ENCODE measurements at regions not wholly inside any gene's neighbourhood (a gene's known extent, or its start where the extent isn't known, plus 50 kb on each side); places are given as distances from the start of the nearest gene placed in this dataset.
"Not testable (repeated sequence)": the region's sequence is repeated elsewhere in the genome, so short reads cannot be mapped to it uniquely, and the experiment has no call there.

DNA sequence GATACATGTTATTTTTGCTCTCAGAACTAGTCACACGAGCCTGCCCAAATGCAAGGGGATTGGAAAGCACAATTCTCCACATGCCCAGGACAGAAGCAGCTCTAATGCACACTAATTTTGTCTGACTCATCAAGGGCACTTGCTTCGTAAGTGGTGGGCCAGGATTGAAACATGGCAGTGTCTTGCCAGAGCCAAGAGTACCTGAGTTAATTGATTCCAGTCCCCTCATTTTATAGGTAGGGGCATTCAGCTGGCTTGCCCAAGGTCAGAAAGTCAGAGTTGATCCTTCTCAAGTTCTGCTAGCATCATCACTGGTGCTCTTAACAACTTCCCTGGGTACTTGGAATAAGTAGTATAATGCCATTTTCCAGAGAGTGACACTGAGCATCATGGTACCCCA is 356.1 kb downstream of the ZNF326 start:
- no peak overlapping the region for H3K27ac ChIP-seq (ENCODE audit: low read depth in 1 of 2, low read length in 2 of 2)
- H3K36me3 ChIP-seq (ENCODE audit: control insufficient read depth in 1 of 2, insufficient read depth in 2 of 2, low read length in 1 of 2): no peaks in the 10 kb centered on the region
- H3K4me3 ChIP-seq (ENCODE audit: low read length in 2 of 2): no peak overlapping the region
- no peak for DNase-seq
- no peaks in the 10 kb centered on the region for H3K9me3 ChIP-seq (ENCODE audit: control insufficient read depth, low read length)
- peaks cover 0 to 1% of the 10 kb centered on the region in 2 donors for H3K27me3 ChIP-seq (ENCODE audit: control insufficient read depth in 1 of 2, insufficient read depth in 2 of 2, low read length in 1 of 2)
- intact Hi-C loops (cut with DNase I): no loop called here
- H3K4me1 ChIP-seq (ENCODE audit: control insufficient read depth in 1 of 2, insufficient read depth in 2 of 2, low read length in 2 of 2): no peaks in the 10 kb centered on the region
- ATAC-seq (ENCODE audit: low FRiP score): no peak
- WGBS, 2 donors: 41 to 86% methylated on average over 2 of the region's 2 CpGs

- no peaks in the 10 kb centered on the region for H3K9me3 ChIP-seq (ENCODE audit: control insufficient read depth, low read length)
- H3K27me3 ChIP-seq (ENCODE audit: control insufficient read depth in 1 of 2, insufficient read depth in 2 of 2, low read length in 1 of 2): peaks cover 0 to 1% of the 10 kb centered on the region in 2 donors
- DNase-seq (no peak), ATAC-seq (ENCODE audit: low FRiP score) (no peak)
- H3K4me1 ChIP-seq (ENCODE audit: control insufficient read depth in 1 of 2, insufficient read depth in 2 of 2, low read length in 2 of 2): no peaks in the 10 kb centered on the region
- intact Hi-C loops (cut with DNase I): no loop called here
- no peak overlapping the region for H3K4me3 ChIP-seq (ENCODE audit: low read length in 2 of 2)
- H3K36me3 ChIP-seq (ENCODE audit: control insufficient read depth in 1 of 2, insufficient read depth in 2 of 2, low read length in 1 of 2): no peaks in the 10 kb centered on the region
- 88 to 90% methylated on average over 4 of the region's 4 CpGs for WGBS, 2 donors
- no peak overlapping the region for H3K27ac ChIP-seq (ENCODE audit: low read depth in 1 of 2, low read length in 2 of 2)
These were observed 354.6 kb downstream of the ZNF326 start for GRCh38 chr1:90349510-90349909.

GRCh38 chr1:90348934-90349333 is 354.0 kb downstream of the ZNF326 start:
- no peak for ATAC-seq (ENCODE audit: low FRiP score)
- DNase-seq: no peak
- Histone ChIP-seq H3K4me1 (ENCODE audit: control insufficient read depth in 1 of 2, insufficient read depth in 2 of 2, low read length in 2 of 2) (no peaks in the 10 kb centered on the region), H3K27me3 (ENCODE audit: control insufficient read depth in 1 of 2, insufficient read depth in 2 of 2, low read length in 1 of 2) (peaks cover 0 to 1% of the 10 kb centered on the region in 2 donors), H3K36me3 (ENCODE audit: control insufficient read depth in 1 of 2, insufficient read depth in 2 of 2, low read length in 1 of 2) (no peaks in the 10 kb centered on the region), H3K27ac (ENCODE audit: low read depth in 1 of 2, low read length in 2 of 2) (no peak overlapping the region), H3K4me3 (ENCODE audit: low read length in 2 of 2) (no peak overlapping the region), H3K9me3 (ENCODE audit: control insufficient read depth, low read length) (no peaks in the 10 kb centered on the region)
- 88 to 99% methylated on average over 1 of the region's 1 CpG for WGBS, 2 donors
- intact Hi-C loops (cut with DNase I): no loop called here

DNA sequence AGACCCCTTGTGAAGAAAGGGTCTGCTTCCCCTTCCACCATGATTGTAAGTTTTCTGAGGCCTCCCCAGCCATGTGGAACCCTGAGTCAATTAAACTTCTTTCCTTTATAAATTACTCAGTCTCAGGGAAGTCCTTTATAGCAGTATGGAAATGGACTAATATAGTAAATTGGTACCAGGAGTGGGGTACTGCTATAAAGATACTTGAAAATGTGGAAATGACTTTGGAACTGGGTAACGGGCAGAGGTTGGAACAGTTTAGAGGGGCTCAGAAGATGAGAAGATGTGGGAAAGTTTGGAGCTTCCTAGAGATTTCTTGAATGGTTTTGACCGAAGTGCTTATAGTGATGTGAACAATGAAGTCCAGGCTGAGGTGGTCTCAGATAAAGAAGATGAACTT is 353.5 kb downstream of the ZNF326 start:
- DNase-seq; H3K4me3 ChIP-seq (ENCODE audit: low read length in 2 of 2); intact Hi-C loops (cut with DNase I); H3K27ac ChIP-seq (ENCODE audit: low read depth in 1 of 2, low read length in 2 of 2); ATAC-seq (ENCODE audit: low FRiP score); H3K27me3 ChIP-seq (ENCODE audit: control insufficient read depth in 1 of 2, insufficient read depth in 2 of 2, low read length in 1 of 2); H3K9me3 ChIP-seq (ENCODE audit: control insufficient read depth, low read length); H3K4me1 ChIP-seq (ENCODE audit: control insufficient read depth in 1 of 2, insufficient read depth in 2 of 2, low read length in 2 of 2); H3K36me3 ChIP-seq (ENCODE audit: control insufficient read depth in 1 of 2, insufficient read depth in 2 of 2, low read length in 1 of 2): not testable (repeated sequence)
- WGBS, 2 donors: 98 to 99% methylated on average over 2 of the region's 2 CpGs

DNA sequence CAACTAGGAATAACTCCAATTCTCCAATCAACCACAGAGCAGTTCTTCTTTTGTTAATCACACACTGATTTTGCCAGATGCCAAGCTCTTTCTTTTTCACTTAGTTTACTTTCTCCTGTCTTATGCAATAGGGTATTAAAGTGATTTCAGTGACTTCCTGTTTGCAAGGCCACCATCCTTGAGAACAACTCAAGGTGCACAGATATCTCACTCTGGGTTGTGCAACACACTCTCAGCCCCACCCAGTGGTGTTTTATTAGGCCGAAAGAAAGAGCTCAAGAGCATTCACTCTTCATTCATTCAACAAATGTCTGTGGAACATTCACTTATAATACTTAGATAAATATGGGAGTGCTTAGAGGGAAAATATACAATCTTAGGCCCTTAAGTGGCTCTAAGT is 352.5 kb downstream of the ZNF326 start:
- ATAC-seq (ENCODE audit: low FRiP score) (no peak), DNase-seq (no peak)
- Histone ChIP-seq H3K4me3 (ENCODE audit: low read length in 2 of 2) (no peak overlapping the region), H3K9me3 (ENCODE audit: control insufficient read depth, low read length) (no peaks in the 10 kb centered on the region), H3K36me3 (ENCODE audit: control insufficient read depth in 1 of 2, insufficient read depth in 2 of 2, low read length in 1 of 2) (no peaks in the 10 kb centered on the region), H3K4me1 (ENCODE audit: control insufficient read depth in 1 of 2, insufficient read depth in 2 of 2, low read length in 2 of 2) (no peaks in the 10 kb centered on the region), H3K27ac (ENCODE audit: low read depth in 1 of 2, low read length in 2 of 2) (no peak overlapping the region), H3K27me3 (ENCODE audit: control insufficient read depth in 1 of 2, insufficient read depth in 2 of 2, low read length in 1 of 2) (peaks cover 0 to 1% of the 10 kb centered on the region in 2 donors)
- intact Hi-C loops (cut with DNase I): no loop called here
- WGBS, 2 donors: 90 to 98% methylated on average over 1 of the region's 1 CpG

DNA sequence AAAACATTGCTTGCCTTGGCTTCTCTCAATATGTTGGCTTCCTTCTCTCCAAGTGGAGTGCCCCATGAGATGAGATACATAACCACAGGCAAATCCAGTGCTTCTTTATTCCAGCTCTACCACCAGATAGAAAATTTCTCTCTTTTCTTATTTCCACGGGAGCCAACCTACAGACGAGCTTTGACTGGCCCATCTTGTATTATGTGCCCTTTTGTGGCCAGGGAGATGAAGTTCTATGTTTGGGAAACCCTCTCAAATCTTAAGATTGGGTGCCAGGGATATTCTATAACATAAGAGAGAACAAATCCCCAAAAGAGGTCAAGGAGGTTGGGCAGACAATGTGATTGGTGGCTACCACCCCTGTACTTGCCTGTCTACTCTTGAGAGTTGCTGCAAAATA is 351.8 kb downstream of the ZNF326 start:
- ATAC-seq (ENCODE audit: low FRiP score) (no peak), DNase-seq (no peak)
- Histone ChIP-seq H3K4me3 (ENCODE audit: low read length in 2 of 2) (no peak overlapping the region), H3K27ac (ENCODE audit: low read depth in 1 of 2, low read length in 2 of 2) (no peak overlapping the region), H3K27me3 (ENCODE audit: control insufficient read depth in 1 of 2, insufficient read depth in 2 of 2, low read length in 1 of 2) (peaks cover 0 to 1% of the 10 kb centered on the region in 2 donors), H3K9me3 (ENCODE audit: control insufficient read depth, low read length) (no peaks in the 10 kb centered on the region), H3K36me3 (ENCODE audit: control insufficient read depth in 1 of 2, insufficient read depth in 2 of 2, low read length in 1 of 2) (no peaks in the 10 kb centered on the region), H3K4me1 (ENCODE audit: control insufficient read depth in 1 of 2, insufficient read depth in 2 of 2, low read length in 2 of 2) (no peaks in the 10 kb centered on the region)
- intact Hi-C loops (cut with DNase I): no loop called here
- 92 to 96% methylated on average over 2 of the region's 2 CpGs for WGBS, 2 donors

- WGBS, 2 donors: 91 to 93% methylated on average over 1 of the region's 1 CpG
These were observed 351.4 kb downstream of the ZNF326 start for GRCh38 chr1:90346349-90346748.

DNA sequence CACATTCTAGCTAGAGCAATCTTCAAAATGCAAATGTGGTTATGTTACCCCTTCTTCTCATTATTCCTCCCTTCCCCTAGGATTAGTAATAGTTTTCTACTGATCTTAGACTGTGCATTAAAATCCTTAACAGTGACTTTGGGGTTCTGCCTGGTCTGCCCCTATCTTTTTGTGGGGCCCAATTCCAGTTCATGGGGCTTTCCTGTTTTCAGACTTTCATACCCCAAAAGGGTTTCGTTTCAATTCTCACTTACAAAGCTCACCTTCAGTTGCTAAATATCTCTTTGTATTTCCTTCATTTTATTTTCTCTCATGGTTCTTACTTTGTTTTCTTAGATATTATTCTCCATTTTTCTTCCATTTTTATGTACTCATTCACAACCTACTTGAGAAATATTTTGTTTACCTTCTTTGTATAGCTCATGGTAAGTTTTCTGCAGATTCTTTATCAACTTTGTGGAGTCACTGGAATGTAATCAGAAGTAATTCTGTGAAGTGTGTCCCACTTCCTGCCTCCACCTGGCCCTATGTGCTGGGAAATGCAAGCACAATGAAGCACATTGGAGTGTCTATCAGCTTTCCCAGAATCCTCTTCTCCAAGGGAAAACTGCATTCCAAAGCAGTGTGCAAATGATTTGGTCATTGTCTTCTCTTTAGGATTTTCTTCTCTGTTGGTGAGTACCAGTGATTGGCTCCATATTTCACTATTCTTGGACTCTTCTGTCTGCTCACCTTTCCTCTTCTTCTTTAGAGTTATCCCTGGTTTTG is 350.2 kb downstream of the ZNF326 start:
- Histone ChIP-seq H3K4me1 (ENCODE audit: control insufficient read depth in 1 of 2, insufficient read depth in 2 of 2, low read length in 2 of 2) (no peaks in the 10 kb centered on the region), H3K9me3 (ENCODE audit: control insufficient read depth, low read length) (no peaks in the 10 kb centered on the region), H3K27ac (ENCODE audit: low read depth in 1 of 2, low read length in 2 of 2) (no peak overlapping the region), H3K36me3 (ENCODE audit: control insufficient read depth in 1 of 2, insufficient read depth in 2 of 2, low read length in 1 of 2) (no peaks in the 10 kb centered on the region), H3K4me3 (ENCODE audit: low read length in 2 of 2) (no peak overlapping the region), H3K27me3 (ENCODE audit: control insufficient read depth in 1 of 2, insufficient read depth in 2 of 2, low read length in 1 of 2) (no peaks in the 10 kb centered on the region)
- intact Hi-C loops (cut with DNase I): no loop called here
- ATAC-seq (ENCODE audit: low FRiP score) (no peak), DNase-seq (no peak)
- 82 to 96% methylated on average over 1 of the region's 1 CpG for WGBS, 2 donors

More at GRCh38 chr1:90346349-90346748, 351.4 kb downstream of the ZNF326 start:
- Histone ChIP-seq H3K9me3 (ENCODE audit: control insufficient read depth, low read length) (no peaks in the 10 kb centered on the region), H3K27me3 (ENCODE audit: control insufficient read depth in 1 of 2, insufficient read depth in 2 of 2, low read length in 1 of 2) (peaks cover 0 to 1% of the 10 kb centered on the region in 2 donors), H3K27ac (ENCODE audit: low read depth in 1 of 2, low read length in 2 of 2) (no peak overlapping the region), H3K4me1 (ENCODE audit: control insufficient read depth in 1 of 2, insufficient read depth in 2 of 2, low read length in 2 of 2) (no peaks in the 10 kb centered on the region), H3K4me3 (ENCODE audit: low read length in 2 of 2) (no peak overlapping the region), H3K36me3 (ENCODE audit: control insufficient read depth in 1 of 2, insufficient read depth in 2 of 2, low read length in 1 of 2) (no peaks in the 10 kb centered on the region)
- no peak for ATAC-seq (ENCODE audit: low FRiP score)
- no peak for DNase-seq
- intact Hi-C loops (cut with DNase I): no loop called here

- Histone ChIP-seq H3K27ac (ENCODE audit: low read depth in 1 of 2, low read length in 2 of 2) (no peak overlapping the region), H3K36me3 (ENCODE audit: control insufficient read depth in 1 of 2, insufficient read depth in 2 of 2, low read length in 1 of 2) (no peaks in the 10 kb centered on the region), H3K4me3 (ENCODE audit: low read length in 2 of 2) (no peak overlapping the region), H3K9me3 (ENCODE audit: control insufficient read depth, low read length) (no peaks in the 10 kb centered on the region), H3K27me3 (ENCODE audit: control insufficient read depth in 1 of 2, insufficient read depth in 2 of 2, low read length in 1 of 2) (no peaks in the 10 kb centered on the region), H3K4me1 (ENCODE audit: control insufficient read depth in 1 of 2, insufficient read depth in 2 of 2, low read length in 2 of 2) (no peaks in the 10 kb centered on the region)
- intact Hi-C loops (cut with DNase I): no loop called here
- 81 to 88% methylated on average over 1 of the region's 1 CpG for WGBS, 2 donors
- ATAC-seq (ENCODE audit: low FRiP score): no peak
- no peak for DNase-seq
These were observed 346.6 kb downstream of the ZNF326 start for GRCh38 chr1:90341516-90341915.

All from aorta (tissue), 5 donors.